Uterus (tissue), 3 donors: ENCODE measurements at regions not wholly inside any gene's neighbourhood (a gene's known extent, or its start where the extent isn't known, plus 50 kb on each side); places are given as distances from the start of the nearest gene placed in this dataset.

Experiments
- DNase-seq, 2 donors: peaks; one replicate each; pipeline ENCODE4 v3.0.0-alpha.2; 2019 to 2020
- H3K27ac ChIP-seq, 2 donors: fragments of 200-600 bp; sonication (generic); 1 replicate in 1 of 2; 2 replicates in 1 of 2; pipeline ENCODE4 v1.5.1; 2016 to 2018
- H3K27me3 ChIP-seq, 2 donors: fragments of 200-600 bp; sonication (generic); one replicate each; pipeline ENCODE4 v1.5.1; 2018 to 2019; ENCODE audit warnings: control low read depth in 1 of 2
- H3K36me3 ChIP-seq, 2 donors: fragments of 200-600 bp; sonication (generic); one replicate each; pipeline ENCODE4 v1.5.1; 2019; ENCODE audit warnings: control low read depth in 1 of 2
- H3K4me1 ChIP-seq, 2 donors: fragments of 200-600 bp; sonication (generic); one replicate each; pipeline ENCODE4 v1.5.1; 2018 to 2019; ENCODE audit warnings: control low read depth in 1 of 2
- H3K4me3 ChIP-seq, 2 donors: fragments of 200-600 bp; sonication (generic); 1 replicate in 1 of 2; 2 replicates in 1 of 2; pipeline ENCODE4 v1.5.1; 2018 to 2019; ENCODE audit warnings: mild to moderate bottlenecking in 1 of 2
- H3K9me3 ChIP-seq, 2 donors: fragments of 200-600 bp; sonication (generic); one replicate each; pipeline ENCODE4 v1.5.1; 2019; ENCODE audit warnings: control low read depth in 1 of 2
- CTCF ChIP-seq, 4 experiments: fragments of 200-600 bp in 2 of 4; fragments of 450-650 bp in 2 of 4; sonication (generic) in 2 of 4; IDR thresholded peaks; one replicate each; pipeline ENCODE4 v1.5.1; 2016 to 2019; ENCODE audit warnings: antibody characterized with exemption in 4 of 4, mild to moderate bottlenecking in 2 of 4, moderate library complexity in 1 of 4
- POLR2A ChIP-seq, 2 donors: fragments of 450-650 bp; IDR thresholded peaks; one replicate each; pipeline ENCODE4 v1.6.1; 2016; ENCODE audit warnings: antibody characterized with exemption in 2 of 2, mild to moderate bottlenecking in 1 of 2, moderate library complexity in 1 of 2
- intact Hi-C: fragments of 100-400 bp; cut with DNase I; formaldehyde crosslinking; loops from one replicate; pipeline ENCODE4 v1.15.1; 2023; ENCODE audit warnings: low total_unique reads
- donor health status: DM: yes; HTN: yes; CAD: no.

DNA sequence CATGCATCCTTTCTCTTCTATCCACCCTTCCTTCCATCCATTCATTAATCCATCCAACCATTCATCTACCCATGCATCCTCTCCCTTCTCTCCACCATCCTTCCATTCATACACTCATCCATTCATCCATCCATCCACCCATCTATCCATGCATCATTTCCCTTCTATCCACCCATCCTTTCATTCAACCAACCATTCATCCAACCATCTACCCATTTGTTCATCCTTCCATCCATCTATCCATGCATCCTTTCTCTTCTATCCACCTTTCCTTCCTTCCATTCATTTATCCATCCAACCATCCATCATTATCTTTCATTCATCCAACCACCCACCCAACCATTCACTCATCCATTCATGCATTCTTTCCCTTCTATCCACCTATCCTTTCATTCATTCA lies 188.4 kb downstream of the NPHP4 start:
- DNase-seq, result no peak
- Histone ChIP-seq H3K27ac (no peak overlapping the region), H3K4me3 (no peak overlapping the region), H3K36me3 (no peaks in the 10 kb centered on the region), H3K9me3 (no peaks in the 10 kb centered on the region), H3K4me1 (no peaks in the 10 kb centered on the region), H3K27me3 (no peaks in the 10 kb centered on the region)
- intact Hi-C loops, result no loop called here
- no peak for TF ChIP-seq CTCF (IDR thresholded peaks at IDR 0.05)
- TF ChIP-seq POLR2A (IDR thresholded peaks at IDR 0.05), result no peak

DNA sequence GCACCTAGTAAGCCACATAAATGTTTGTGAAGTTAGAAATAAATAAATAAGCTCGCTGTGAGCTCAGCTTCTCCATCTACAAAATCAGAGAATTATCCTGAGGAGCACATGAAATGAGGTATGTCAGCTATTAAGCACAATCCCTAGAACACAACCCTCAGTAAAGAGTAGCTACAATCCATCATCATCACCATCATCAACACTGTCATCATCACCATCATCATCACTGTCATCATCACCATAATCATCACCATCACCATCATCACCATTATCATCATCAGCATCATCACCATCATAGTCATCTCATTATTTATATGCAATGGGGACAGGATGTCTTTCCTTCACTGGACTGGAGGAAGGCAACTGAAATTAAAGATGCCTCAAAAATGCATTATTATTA lies 189.6 kb downstream of the NPHP4 start:
- Histone ChIP-seq H3K36me3 (no peaks in the 10 kb centered on the region), H3K27me3 (no peaks in the 10 kb centered on the region), H3K9me3 (no peaks in the 10 kb centered on the region), H3K27ac (no peak overlapping the region), H3K4me3 (no peak overlapping the region), H3K4me1 (no peaks in the 10 kb centered on the region)
- no peak for TF ChIP-seq POLR2A (IDR thresholded peaks at IDR 0.05)
- no peak for TF ChIP-seq CTCF (IDR thresholded peaks at IDR 0.05)
- intact Hi-C loops, result no loop called here
- DNase-seq, result no peak

- no peak for DNase-seq
These were observed 193.3 kb downstream of the NPHP4 start for GRCh38 chr1:5798904-5799303.

GRCh38 chr1:5798151-5798730 lies 194.0 kb downstream of the NPHP4 start:
- intact Hi-C loops, result no loop called here
- no peak for DNase-seq
- Histone ChIP-seq H3K9me3 (peaks cover 0 to 3% of the 10 kb centered on the region in 2 donors), H3K27me3 (no peaks in the 10 kb centered on the region), H3K4me1 (no peaks in the 10 kb centered on the region), H3K4me3 (no peak overlapping the region), H3K27ac (no peak overlapping the region), H3K36me3 (no peaks in the 10 kb centered on the region)
- no peak for TF ChIP-seq CTCF (IDR thresholded peaks at IDR 0.05)
- TF ChIP-seq POLR2A (IDR thresholded peaks at IDR 0.05), result no peak

More at GRCh38 chr1:5798904-5799303, 193.3 kb downstream of the NPHP4 start:
- TF ChIP-seq POLR2A (IDR thresholded peaks at IDR 0.05) (no peak), CTCF (IDR thresholded peaks at IDR 0.05) (no peak)
- no peak overlapping the region for H3K27ac ChIP-seq
- H3K27me3 ChIP-seq, result no peaks in the 10 kb centered on the region
- no peak overlapping the region for H3K4me3 ChIP-seq
- H3K9me3 ChIP-seq, result peaks cover 0 to 3% of the 10 kb centered on the region in 2 donors
- no peaks in the 10 kb centered on the region for H3K4me1 ChIP-seq
- intact Hi-C loops, result no loop called here
- no peaks in the 10 kb centered on the region for H3K36me3 ChIP-seq

DNA sequence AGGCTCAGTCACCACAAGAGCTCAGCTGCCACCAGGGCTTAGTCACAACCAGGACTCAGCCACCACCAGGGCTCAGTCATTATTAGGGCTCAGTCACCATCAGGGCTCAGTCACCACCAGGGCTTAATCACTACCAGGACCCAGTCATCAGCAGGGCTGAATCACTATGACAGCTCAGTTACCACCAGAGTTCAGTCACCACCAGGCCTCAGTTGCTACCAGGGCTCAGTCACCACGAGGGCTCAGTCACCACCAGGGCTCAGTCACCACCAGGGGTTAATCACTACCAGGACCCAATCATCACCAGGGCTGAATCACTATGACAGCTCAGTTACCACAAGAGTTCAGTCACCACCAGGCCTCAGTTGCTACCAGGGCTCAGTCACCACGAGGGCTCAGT lies 196.2 kb downstream of the NPHP4 start:
- no peak for TF ChIP-seq CTCF (IDR thresholded peaks at IDR 0.05)
- TF ChIP-seq POLR2A (IDR thresholded peaks at IDR 0.05), result no peak
- intact Hi-C loops, result no loop called here
- Histone ChIP-seq H3K27ac (no peak overlapping the region), H3K27me3 (no peaks in the 10 kb centered on the region), H3K4me3 (no peak overlapping the region), H3K4me1 (no peaks in the 10 kb centered on the region), H3K36me3 (no peaks in the 10 kb centered on the region), H3K9me3 (peaks cover 0 to 3% of the 10 kb centered on the region in 2 donors)
- DNase-seq, result no peak
